ENCODE measurements at regions not wholly inside any gene's neighbourhood (a gene's known extent, or its start where the extent isn't known, plus 50 kb on each side); places are given as distances from the start of the nearest gene placed in this dataset.
A peak's percentile ranks its signal among the peaks of the same experiment; 100 is the strongest.

GRCh38 chrX:149259241-149259640, 245.9 kb downstream of the IDS start:
- no peak for DNase-seq
- intact Hi-C loops (cut with micrococcal nuclease) = no loop called here
- no peaks in the 10 kb centered on the region for H3K9me3 Mint-ChIP-seq

GRCh38 chrX:149255860-149256259, 249.2 kb downstream of the IDS start:
- no peak for DNase-seq
- Mint-ChIP-seq H3K4me3 (no peak overlapping the region), H3K27ac (no peak overlapping the region), H3K36me3 (ENCODE audit: low read depth) (no peaks in the 10 kb centered on the region), H3K27me3 (peaks cover 2% of the 10 kb centered on the region), H3K9me3 (peaks cover 4% of the 10 kb centered on the region), H3K4me1 (no peaks in the 10 kb centered on the region)
- intact Hi-C loops (cut with micrococcal nuclease) = no loop called here

More at GRCh38 chrX:149259241-149259640, 245.9 kb downstream of the IDS start:
- no peak overlapping the region for H3K27ac Mint-ChIP-seq
- H3K36me3 Mint-ChIP-seq (ENCODE audit: low read depth) = no peaks in the 10 kb centered on the region
- no peak overlapping the region for H3K4me3 Mint-ChIP-seq
- H3K27me3 Mint-ChIP-seq = no peaks in the 10 kb centered on the region
- H3K4me1 Mint-ChIP-seq = no peaks in the 10 kb centered on the region

- Mint-ChIP-seq H3K9me3 (peaks cover 4% of the 10 kb centered on the region), H3K36me3 (ENCODE audit: low read depth) (no peaks in the 10 kb centered on the region), H3K4me3 (no peak overlapping the region), H3K27ac (no peak overlapping the region), H3K4me1 (no peaks in the 10 kb centered on the region), H3K27me3 (peaks cover 5% of the 10 kb centered on the region)
- intact Hi-C loops (cut with micrococcal nuclease) = no loop called here
- DNase-seq = no peak
Measured at GRCh38 chrX:149248073-149248625, 257.0 kb downstream of the IDS start.

- peaks cover 3% of the 10 kb centered on the region for H3K4me1 Mint-ChIP-seq
- no peaks in the 10 kb centered on the region for H3K27me3 Mint-ChIP-seq
- DNase-seq = no peak
- intact Hi-C loops (cut with micrococcal nuclease) = loop anchor here (1.0 to 5.0 kb wide), 2 partner anchors 37 to 54 kb away; no protein-coding TSS in a partner anchor
- H3K36me3 Mint-ChIP-seq (ENCODE audit: low read depth) = no peaks in the 10 kb centered on the region
- H3K9me3 Mint-ChIP-seq = peaks cover 10% of the 10 kb centered on the region
- H3K27ac Mint-ChIP-seq = peak overlapping the region; percentile 84
- H3K4me3 Mint-ChIP-seq = no peak overlapping the region
Measured at GRCh38 chrX:149230689-149231088, 274.4 kb downstream of the IDS start.

- Mint-ChIP-seq H3K4me3 (no peak overlapping the region), H3K9me3 (peaks cover 1% of the 10 kb centered on the region), H3K36me3 (ENCODE audit: low read depth) (no peaks in the 10 kb centered on the region), H3K27me3 (no peaks in the 10 kb centered on the region), H3K4me1 (no peaks in the 10 kb centered on the region), H3K27ac (no peak overlapping the region)
- intact Hi-C loops (cut with micrococcal nuclease) = no loop called here
- DNase-seq = no peak
Measured at GRCh38 chrX:149223854-149224253, 281.3 kb downstream of the IDS start.

DNA sequence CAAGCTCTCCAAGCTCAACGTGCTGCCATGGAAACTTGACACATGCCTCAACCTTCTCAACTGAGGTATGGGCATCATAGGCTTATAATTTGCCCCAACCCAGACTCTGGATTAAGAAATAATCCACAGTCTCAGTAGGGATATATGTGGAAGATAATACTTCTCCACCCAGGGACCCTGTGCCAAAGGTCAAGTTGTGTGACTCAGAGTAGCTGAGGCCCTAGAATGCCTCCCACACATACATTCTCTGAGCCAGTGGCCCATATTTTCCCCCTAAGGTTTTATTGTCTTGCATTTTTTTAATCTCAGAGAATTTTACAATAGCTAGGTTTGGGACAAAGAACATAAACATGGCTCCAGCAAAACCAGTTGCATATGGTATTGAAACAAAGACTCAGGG, 283.1 kb downstream of the IDS start:
- Mint-ChIP-seq H3K27ac (no peak overlapping the region), H3K4me3 (no peak overlapping the region), H3K36me3 (ENCODE audit: low read depth) (no peaks in the 10 kb centered on the region), H3K9me3 (no peaks in the 10 kb centered on the region), H3K27me3 (no peaks in the 10 kb centered on the region), H3K4me1 (no peaks in the 10 kb centered on the region)
- intact Hi-C loops (cut with micrococcal nuclease) = no loop called here
- DNase-seq = no peak

DNA sequence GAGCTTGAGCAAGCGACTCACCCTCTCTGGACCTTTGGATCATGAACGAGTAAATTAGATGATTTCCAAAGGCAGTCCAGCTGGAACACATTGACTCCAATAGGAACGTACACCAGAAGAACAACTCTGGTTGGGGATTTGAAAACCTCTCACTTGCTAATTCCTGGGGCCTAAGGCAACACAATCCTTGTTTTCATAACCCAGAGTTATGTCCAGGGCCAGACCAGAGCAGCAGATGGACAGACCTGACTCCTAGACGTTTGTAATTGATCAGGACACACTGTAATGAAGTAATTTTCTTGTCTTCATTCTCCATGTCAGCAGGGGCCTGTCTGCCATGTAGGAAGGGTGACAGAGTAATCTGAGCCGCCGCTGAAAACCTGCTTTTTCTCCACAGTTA, 283.9 kb downstream of the IDS start:
- Mint-ChIP-seq H3K36me3 (ENCODE audit: low read depth) (no peaks in the 10 kb centered on the region), H3K27ac (no peak overlapping the region), H3K4me3 (no peak overlapping the region), H3K9me3 (no peaks in the 10 kb centered on the region), H3K27me3 (no peaks in the 10 kb centered on the region), H3K4me1 (no peaks in the 10 kb centered on the region)
- intact Hi-C loops (cut with micrococcal nuclease) = no loop called here
- no peak for DNase-seq

- Mint-ChIP-seq H3K4me3 (no peak overlapping the region), H3K36me3 (ENCODE audit: low read depth) (no peaks in the 10 kb centered on the region), H3K4me1 (no peaks in the 10 kb centered on the region), H3K27ac (no peak overlapping the region), H3K9me3 (no peaks in the 10 kb centered on the region), H3K27me3 (no peaks in the 10 kb centered on the region)
- intact Hi-C loops (cut with micrococcal nuclease) = no loop called here
- DNase-seq = no peak
Measured at GRCh38 chrX:149213264-149213663, 291.8 kb downstream of the IDS start.

- DNase-seq = no peak
- no peaks in the 10 kb centered on the region for H3K36me3 Mint-ChIP-seq (ENCODE audit: low read depth)
- no peaks in the 10 kb centered on the region for H3K27me3 Mint-ChIP-seq
- intact Hi-C loops (cut with micrococcal nuclease) = no loop called here
- no peak overlapping the region for H3K27ac Mint-ChIP-seq
- H3K4me1 Mint-ChIP-seq = peaks cover 6% of the 10 kb centered on the region
- H3K4me3 Mint-ChIP-seq = no peak overlapping the region
- H3K9me3 Mint-ChIP-seq = no peaks in the 10 kb centered on the region
Measured at GRCh38 chrX:149208307-149208706, 296.8 kb downstream of the IDS start.

GRCh38 chrX:149207518-149207917, 297.6 kb downstream of the IDS start:
- Mint-ChIP-seq H3K4me3 (no peak overlapping the region), H3K9me3 (no peaks in the 10 kb centered on the region), H3K27ac (no peak overlapping the region), H3K36me3 (ENCODE audit: low read depth) (no peaks in the 10 kb centered on the region), H3K27me3 (no peaks in the 10 kb centered on the region), H3K4me1 (peaks cover 6% of the 10 kb centered on the region)
- DNase-seq = no peak
- intact Hi-C loops (cut with micrococcal nuclease) = no loop called here

GRCh38 chrX:149205937-149206336, 299.2 kb downstream of the IDS start:
- Mint-ChIP-seq H3K4me3 (no peak overlapping the region), H3K9me3 (no peaks in the 10 kb centered on the region)

DNA sequence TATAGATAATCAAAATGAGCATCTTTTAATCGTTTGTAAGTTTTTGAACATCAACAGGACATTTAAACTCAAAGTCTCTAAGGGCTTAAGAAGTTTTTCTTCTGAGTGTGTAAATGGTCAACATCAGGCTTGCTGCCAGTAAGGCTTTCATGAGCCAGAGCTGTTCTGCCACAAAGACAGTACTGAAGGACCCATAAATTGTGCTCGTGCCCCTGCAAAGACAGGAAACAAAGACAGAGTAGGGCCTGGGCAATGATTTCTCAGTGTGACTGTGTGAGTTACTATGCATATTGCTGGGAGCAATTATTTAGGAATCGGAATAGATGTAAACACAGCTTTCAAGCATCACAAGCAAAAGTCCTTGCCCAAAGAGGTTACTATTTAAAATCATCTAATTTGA, 300.0 kb downstream of the IDS start:
- intact Hi-C loops (cut with micrococcal nuclease) = no loop called here
- H3K9me3 Mint-ChIP-seq = no peaks in the 10 kb centered on the region
- DNase-seq = no peak
- no peaks in the 10 kb centered on the region for H3K27me3 Mint-ChIP-seq
- peaks cover 6% of the 10 kb centered on the region for H3K4me1 Mint-ChIP-seq
- H3K27ac Mint-ChIP-seq = no peak overlapping the region
- no peak overlapping the region for H3K4me3 Mint-ChIP-seq
- no peaks in the 10 kb centered on the region for H3K36me3 Mint-ChIP-seq (ENCODE audit: low read depth)

More at GRCh38 chrX:149205937-149206336, 299.2 kb downstream of the IDS start:
- Mint-ChIP-seq H3K27ac (no peak overlapping the region), H3K27me3 (no peaks in the 10 kb centered on the region), H3K36me3 (ENCODE audit: low read depth) (no peaks in the 10 kb centered on the region), H3K4me1 (peaks cover 6% of the 10 kb centered on the region)
- intact Hi-C loops (cut with micrococcal nuclease) = no loop called here
- DNase-seq = no peak

- intact Hi-C loops (cut with micrococcal nuclease) = loop anchor here (1.0 to 5.0 kb wide), 2 partner anchors 69 to 83 kb away; no protein-coding TSS in a partner anchor
Measured at GRCh38 chrX:149199734-149200133, 305.4 kb downstream of the IDS start.

DNA sequence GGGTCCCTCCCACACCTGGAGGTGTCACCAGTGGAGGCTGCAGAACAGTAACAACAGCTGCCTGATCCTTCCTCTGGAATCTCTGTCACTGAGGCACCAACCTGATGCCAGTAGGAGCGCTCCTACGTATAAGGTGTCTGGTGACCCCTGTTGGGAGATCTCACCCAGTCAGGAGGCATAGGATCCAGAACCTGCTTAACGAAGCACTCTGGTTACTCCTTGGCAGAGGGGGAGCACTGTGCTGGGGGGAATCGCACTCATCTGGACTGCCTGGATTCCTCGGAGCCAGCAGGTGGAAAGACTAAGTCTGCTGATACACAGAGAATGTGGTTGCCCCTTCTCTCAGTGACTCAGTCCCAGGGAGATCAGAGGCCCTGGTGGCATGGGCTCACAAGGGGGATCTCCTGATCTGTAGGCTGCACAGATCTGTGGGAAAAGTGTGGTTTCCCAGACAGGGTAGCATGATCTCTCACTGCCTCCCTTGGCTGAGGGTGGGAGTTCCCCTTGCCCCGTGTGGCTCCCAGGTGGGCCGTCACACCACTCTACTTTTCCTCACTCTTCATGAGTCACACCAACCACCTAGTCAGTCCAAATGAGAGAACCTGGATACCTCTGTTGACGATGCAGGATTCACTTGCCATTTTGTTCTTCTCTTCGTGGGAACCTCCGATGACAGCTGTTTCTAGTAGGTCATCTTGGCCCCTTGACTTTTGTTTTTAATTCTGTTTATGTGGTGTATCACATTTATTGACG, 305.9 kb downstream of the IDS start:
- peak overlapping the region; percentile 58 for H3K27ac Mint-ChIP-seq
- H3K4me1 Mint-ChIP-seq = peaks cover 3% of the 10 kb centered on the region
- H3K9me3 Mint-ChIP-seq = no peaks in the 10 kb centered on the region
- no peak for DNase-seq
- H3K4me3 Mint-ChIP-seq = no peak overlapping the region
- intact Hi-C loops (cut with micrococcal nuclease) = loop anchor here (1.0 to 5.0 kb wide), 2 partner anchors 69 to 83 kb away; no protein-coding TSS in a partner anchor
- H3K36me3 Mint-ChIP-seq (ENCODE audit: low read depth) = no peaks in the 10 kb centered on the region
- H3K27me3 Mint-ChIP-seq = no peaks in the 10 kb centered on the region

More at GRCh38 chrX:149199734-149200133, 305.4 kb downstream of the IDS start:
- Mint-ChIP-seq H3K36me3 (ENCODE audit: low read depth) (no peaks in the 10 kb centered on the region), H3K4me3 (no peak overlapping the region), H3K27ac (peak overlapping the region; percentile 12), H3K4me1 (peaks cover 3% of the 10 kb centered on the region), H3K9me3 (no peaks in the 10 kb centered on the region), H3K27me3 (no peaks in the 10 kb centered on the region)
- DNase-seq = no peak

Data from activated CD4-positive, alpha-beta T cell treated with anti-CD3 and anti-CD28 coated beads, Interleukin-2, amount 10 ng/mL, durations not matched to agents 24 days and 14 days (primary cell).